AML-193 (cell line): ENCODE measurements at regions not wholly inside any gene's neighbourhood (a gene's known extent, or its start where the extent isn't known, plus 50 kb on each side); places are given as distances from the start of the nearest gene placed in this dataset.

ENCODE experiments used
- DNase-seq, 2 experiments: peaks; one replicate each; lab custom pipeline; 2025; lab: John Stamatoyannopoulos, UW

DNA sequence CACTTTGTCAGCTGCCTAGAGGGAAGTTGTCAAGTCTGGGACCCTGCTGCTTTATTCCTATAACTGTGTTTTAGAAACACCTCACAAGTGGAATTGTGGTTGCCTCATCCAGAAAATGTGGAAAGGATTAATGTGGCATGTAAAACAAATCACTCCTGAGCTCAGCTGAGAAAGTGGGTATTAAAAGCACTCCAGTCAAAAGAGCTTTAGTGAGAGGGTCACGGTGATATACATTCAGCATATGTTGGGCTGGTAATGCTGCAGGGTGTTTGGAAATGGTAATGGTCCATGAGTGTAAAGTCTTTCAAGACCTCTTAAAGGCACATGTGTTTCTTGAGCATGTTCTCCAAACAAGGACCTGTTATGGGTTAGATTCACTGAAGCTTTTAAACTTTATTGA, 318.2 kb upstream of the MEOX2 start:
- DNase-seq = no peak

- no peak for DNase-seq
These were observed 315.0 kb upstream of the MEOX2 start for GRCh38 chr7:16001477-16001876.

DNA sequence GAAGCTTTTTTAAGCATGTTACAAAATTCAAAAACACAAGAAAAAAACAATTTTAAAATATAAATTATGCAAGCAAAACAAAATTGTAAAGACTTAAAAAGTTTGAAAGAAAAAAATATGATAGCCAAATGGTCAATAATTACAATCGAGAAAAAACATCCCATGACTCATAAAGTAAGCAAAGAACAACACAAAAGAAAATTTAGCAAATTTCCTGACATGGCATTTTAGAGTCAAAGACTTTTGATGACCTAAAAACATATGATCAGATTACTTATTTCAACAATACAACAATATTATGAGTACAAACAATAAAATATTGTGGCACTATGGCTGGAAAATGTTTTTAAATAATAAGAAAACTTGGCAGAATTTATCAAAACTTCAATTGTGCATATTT, 312.1 kb upstream of the MEOX2 start:
- no peak for DNase-seq

DNA sequence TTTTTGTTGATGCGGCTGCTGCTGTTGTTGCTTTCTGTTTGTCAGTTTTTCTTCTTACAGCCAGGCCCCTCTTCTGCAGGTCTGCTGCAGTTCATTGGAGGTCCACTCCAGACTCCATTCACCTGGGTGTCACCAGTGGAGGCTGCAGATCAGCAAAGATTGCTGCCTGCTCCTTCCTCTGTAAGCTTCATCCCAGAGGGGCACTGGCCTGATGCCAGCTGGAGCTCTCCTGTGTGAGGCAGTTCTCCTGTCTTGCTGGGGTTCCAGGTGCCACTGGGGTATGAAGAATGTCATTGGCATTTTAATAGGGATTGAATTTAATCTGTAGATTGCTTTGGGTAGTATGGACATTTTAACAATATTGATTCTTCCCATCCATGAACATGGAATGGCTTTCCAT, 308.5 kb upstream of the MEOX2 start:
- DNase-seq = no peak

DNA sequence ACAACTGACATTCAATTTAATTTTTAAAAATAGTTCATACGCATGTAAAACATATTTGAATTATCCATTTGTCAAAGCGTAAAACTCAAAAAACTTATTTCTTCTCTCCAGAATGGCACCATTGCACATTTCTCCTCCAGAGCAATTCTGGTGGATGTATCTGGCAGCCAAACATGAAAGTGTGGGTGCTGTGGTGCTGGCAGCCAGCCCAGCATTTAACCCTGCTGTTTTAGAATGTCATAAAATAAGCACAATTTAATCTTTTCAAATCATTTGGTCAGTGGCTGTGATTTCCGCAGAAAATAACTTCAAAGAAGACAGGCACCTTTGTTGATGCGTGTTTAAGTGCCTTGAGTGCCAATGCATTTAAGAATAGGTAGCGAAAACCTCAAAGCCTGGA, 302.7 kb upstream of the MEOX2 start:
- DNase-seq = no peak

GRCh38 chr7:15985587-15986384, 299.3 kb upstream of the MEOX2 start:
- DNase-seq = no peak

DNA sequence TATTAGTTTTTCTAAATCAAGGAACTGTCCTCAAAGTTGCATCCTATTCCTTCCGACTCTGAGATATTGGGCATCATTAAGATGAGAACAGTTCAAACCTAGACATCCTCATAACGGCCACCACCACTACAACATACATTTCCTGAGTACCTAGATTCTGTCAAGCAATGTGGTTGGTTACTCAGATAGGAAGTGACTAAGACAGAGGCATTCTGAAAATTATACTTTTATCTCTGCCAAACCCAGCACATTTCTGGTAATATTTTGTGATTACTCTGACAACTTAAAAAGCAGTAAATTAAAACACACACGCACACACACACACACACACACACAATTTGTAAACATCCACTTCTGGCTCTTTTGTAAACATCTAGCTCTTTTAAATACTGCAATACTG, 291.2 kb upstream of the MEOX2 start:
- no peak for DNase-seq

- no peak for DNase-seq
These were observed 286.4 kb upstream of the MEOX2 start for GRCh38 chr7:15972862-15973275.

DNA sequence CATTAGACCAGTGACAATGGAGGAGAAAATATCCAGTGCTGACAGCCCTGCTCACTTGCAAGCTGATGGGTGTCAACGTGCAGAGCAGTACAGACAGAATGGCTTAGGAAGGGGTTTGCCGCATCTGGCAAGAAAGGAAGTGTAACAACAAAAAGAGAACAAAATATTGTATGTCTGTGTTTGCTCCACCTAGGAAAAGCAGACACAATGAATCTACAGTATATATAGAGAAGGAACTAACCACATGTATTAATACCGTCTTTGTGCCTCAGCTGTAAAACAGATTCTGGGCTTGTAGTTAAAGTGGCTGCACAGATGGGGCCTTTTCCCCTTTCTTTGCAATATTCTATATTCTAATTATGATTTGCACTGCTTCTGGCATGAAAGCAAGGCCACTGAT, 281.1 kb upstream of the MEOX2 start:
- no peak for DNase-seq

- DNase-seq = no peak
These were observed 280.6 kb upstream of the MEOX2 start for GRCh38 chr7:15967121-15967520.

DNA sequence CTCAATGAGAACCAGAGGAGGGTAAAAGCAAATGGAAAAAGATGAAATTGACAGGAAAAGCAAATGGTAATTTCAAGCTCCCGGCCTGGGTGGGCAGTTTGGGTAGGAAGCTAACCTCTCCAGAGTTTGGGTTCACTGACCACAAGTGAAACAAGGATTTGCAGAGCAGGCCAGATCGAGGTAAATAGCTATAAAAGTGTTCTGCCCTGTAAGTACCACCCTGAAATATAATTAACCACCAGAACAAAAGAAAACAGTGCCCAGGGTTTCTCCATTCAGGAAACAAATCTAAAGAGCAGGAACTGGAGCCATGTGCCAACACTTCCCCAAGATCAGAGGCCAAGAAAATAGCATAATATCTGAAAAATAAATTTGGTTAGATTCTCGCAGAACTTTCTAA, 276.7 kb upstream of the MEOX2 start:
- no peak for DNase-seq

- DNase-seq = no peak
These were observed 268.3 kb upstream of the MEOX2 start for GRCh38 chr7:15954671-15955354.

DNA sequence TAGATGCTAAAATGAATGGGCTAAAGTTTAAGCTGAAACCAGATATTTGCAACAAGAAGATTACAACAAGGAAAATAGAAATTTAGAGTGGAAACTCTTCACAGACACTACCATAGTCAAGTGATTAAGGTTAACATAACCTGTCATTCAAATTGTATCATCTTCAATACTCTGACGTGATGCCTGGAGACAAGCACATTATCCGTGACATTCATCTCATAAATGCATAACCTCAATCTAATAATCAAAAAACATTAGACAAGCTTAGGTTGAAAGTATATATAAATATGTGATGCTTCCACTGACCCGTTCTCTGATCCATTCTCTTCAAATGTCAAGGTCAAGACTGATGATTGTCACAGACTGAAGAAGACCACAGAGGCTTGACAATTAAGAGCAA, 263.8 kb upstream of the MEOX2 start:
- DNase-seq = no peak

DNA sequence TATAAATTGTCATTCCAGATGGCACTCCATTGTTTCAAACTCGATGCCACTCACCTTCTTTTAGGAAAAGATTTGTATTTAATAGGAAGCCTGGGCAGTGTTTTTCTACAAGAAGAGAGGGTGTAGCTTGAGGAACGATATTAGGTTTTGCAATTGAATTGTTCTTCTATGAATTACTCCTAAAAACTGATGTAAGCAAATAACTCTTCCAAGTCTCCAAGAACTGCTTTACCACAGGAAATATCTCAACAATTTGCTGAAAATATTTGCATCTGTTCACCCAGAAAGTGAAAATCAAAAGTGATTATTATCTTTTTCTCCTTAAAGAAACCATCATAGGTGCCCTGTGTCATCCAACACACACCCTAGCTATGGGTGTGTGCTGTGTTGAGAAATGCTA, 261.3 kb upstream of the MEOX2 start:
- DNase-seq = no peak

DNA sequence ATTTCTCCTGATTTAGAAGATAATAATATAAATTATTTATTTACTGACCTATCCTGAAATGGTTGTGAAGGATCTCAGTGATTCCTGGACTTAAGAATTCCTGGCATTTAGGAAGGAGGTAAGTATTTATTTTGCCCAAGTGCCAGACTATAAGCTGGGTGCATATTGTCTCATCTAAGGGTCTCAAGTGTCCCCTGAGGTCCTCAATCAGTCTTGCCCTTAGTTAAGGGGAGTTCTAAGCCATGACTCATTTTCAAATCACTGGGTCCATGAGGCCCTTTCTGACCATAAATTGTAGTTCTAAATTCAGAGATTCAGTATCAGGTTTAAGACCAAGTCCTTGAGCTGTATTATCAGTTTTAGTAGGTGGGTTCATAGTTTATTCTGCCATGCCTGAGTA, 251.6 kb upstream of the MEOX2 start:
- no peak for DNase-seq

- DNase-seq = no peak
These were observed 251.1 kb upstream of the MEOX2 start for GRCh38 chr7:15937571-15937970.

- no peak for DNase-seq
These were observed 250.5 kb upstream of the MEOX2 start for GRCh38 chr7:15936991-15937390.

DNA sequence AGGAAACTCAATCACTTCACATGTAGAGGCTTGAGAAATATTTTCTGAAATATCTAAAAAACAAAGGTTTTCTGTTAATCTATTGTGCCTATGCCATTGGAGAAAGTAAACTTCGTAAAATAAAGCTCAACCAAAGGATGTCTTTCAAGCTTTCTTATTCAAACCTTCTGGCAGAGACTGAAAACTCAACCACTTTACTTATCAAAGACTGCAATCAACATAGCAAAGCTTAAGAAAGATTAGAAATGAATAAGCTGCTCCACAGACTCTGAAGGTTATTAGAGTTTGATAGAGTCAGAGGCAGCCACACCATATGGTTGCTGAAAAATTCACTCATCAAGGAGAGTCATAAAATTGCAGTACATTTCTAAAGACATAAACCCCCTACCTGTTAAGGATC, 245.8 kb upstream of the MEOX2 start:
- no peak for DNase-seq

GRCh38 chr7:15929411-15929810, 242.9 kb upstream of the MEOX2 start:
- no peak for DNase-seq

GRCh38 chr7:15925608-15926007, 239.1 kb upstream of the MEOX2 start:
- no peak for DNase-seq

- no peak for DNase-seq
These were observed 238.4 kb upstream of the MEOX2 start for GRCh38 chr7:15924910-15925309.

GRCh38 chr7:15922002-15922401, 235.5 kb upstream of the MEOX2 start:
- DNase-seq = no peak

GRCh38 chr7:15921576-15921975, 235.1 kb upstream of the MEOX2 start:
- DNase-seq = no peak

DNA sequence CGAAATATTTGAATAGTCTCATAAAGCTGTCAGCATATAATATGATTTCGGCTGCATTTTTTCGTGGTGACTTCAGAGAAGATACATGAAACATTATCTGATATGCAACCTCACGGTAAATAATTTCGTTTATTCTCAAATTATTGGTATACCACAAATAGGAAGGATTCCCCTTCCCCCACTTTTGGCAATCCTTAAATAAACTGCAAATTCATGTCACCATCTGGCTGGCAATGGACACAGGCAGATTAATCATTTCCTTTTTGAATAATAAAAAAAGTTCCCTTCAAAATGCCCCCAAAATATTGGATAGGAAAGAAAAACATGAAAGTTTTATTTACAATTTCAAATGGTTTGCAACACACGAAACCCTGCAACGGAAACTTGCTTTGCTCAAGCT, 234.5 kb upstream of the MEOX2 start:
- no peak for DNase-seq
